Panc1 (cell line): ENCODE measurements at regions not wholly inside any gene's neighbourhood (a gene's known extent, or its start where the extent isn't known, plus 50 kb on each side); places are given as distances from the start of the nearest gene placed in this dataset.

Experiments
- CTCF ChIP-seq: fragments of 450-650 bp; IDR thresholded peaks from 2 replicates; pipeline ENCODE4 v1.5.1; 2017; ENCODE audit warnings: mild to moderate bottlenecking
- POLR2AphosphoS5 ChIP-seq: IDR thresholded peaks from 2 replicates; pipeline ENCODE4 v1.6.1; 2012; ENCODE audit warnings: mild to moderate bottlenecking, low read depth, low read length, moderate library complexity
- REST ChIP-seq, 2 experiments: IDR thresholded peaks; 2 replicates each; pipeline ENCODE4 v1.6.1; 2011 to 2012; ENCODE audit warnings: low read depth in 2 of 2, control low read depth in 1 of 2, low read length in 1 of 2, mild to moderate bottlenecking in 1 of 2, moderate library complexity in 1 of 2; ENCODE audit not compliant: insufficient read depth in 1 of 2
- SIN3A ChIP-seq: IDR thresholded peaks from 2 replicates; pipeline ENCODE4 v1.6.1; 2012; ENCODE audit warnings: low read depth, mild to moderate bottlenecking, low read length, moderate library complexity, borderline replicate concordance; ENCODE audit not compliant: insufficient read depth
- TCF7L2 ChIP-seq: IDR thresholded peaks from 2 replicates; pipeline ENCODE4 v1.6.1; 2011; ENCODE audit warnings: mild to moderate bottlenecking, low read depth, low read length, inconsistent platforms

GRCh38 chr14:29265852-29266251 is 499.3 kb downstream of the FOXG1 start:
- TF ChIP-seq POLR2AphosphoS5 (no peak), CTCF (no peak), REST (IDR thresholded peaks at IDR 0.05; ENCODE audit: insufficient read depth in 1 of 2, low read depth in 2 of 2, low read length in 1 of 2) (no peak), SIN3A (no peak), TCF7L2 (no peak)
